ENCODE measurements at regions not wholly inside any gene's neighbourhood (a gene's known extent, or its start where the extent isn't known, plus 50 kb on each side); places are given as distances from the start of the nearest gene placed in this dataset.

- ChIA-PET POLR2A (ENCODE audit: low non-redundant PET) (no interaction called here), CTCF (no interaction called here)
- TF ChIP-seq CTCF (conservative IDR thresholded peaks at IDR 0.05; ENCODE audit: low read depth) = no peak
- no peak overlapping the region for H3K27ac ChIP-seq
- DNase-seq (ENCODE audit: low spot score) = no peak
These were observed 443.6 kb upstream of the HNRNPA3 start for GRCh38 chr2:176769021-176769420.

- ChIA-PET CTCF (no interaction called here), POLR2A (ENCODE audit: low non-redundant PET) (no interaction called here)
- H3K27ac ChIP-seq = no peak overlapping the region
- DNase-seq (ENCODE audit: low spot score) = no peak
- no peak for TF ChIP-seq CTCF (conservative IDR thresholded peaks at IDR 0.05; ENCODE audit: low read depth)
These were observed 442.9 kb upstream of the HNRNPA3 start for GRCh38 chr2:176769499-176770370.

GRCh38 chr2:176772816-176773215 lies 439.8 kb upstream of the HNRNPA3 start:
- no peak for DNase-seq (ENCODE audit: low spot score)
- no peak for TF ChIP-seq CTCF (conservative IDR thresholded peaks at IDR 0.05; ENCODE audit: low read depth)
- ChIA-PET CTCF (no interaction called here), POLR2A (ENCODE audit: low non-redundant PET) (no interaction called here)
- H3K27ac ChIP-seq = no peak overlapping the region

- no peak for TF ChIP-seq CTCF (conservative IDR thresholded peaks at IDR 0.05; ENCODE audit: low read depth)
- H3K27ac ChIP-seq = no peak overlapping the region
- no peak for DNase-seq (ENCODE audit: low spot score)
- ChIA-PET CTCF (no interaction called here), POLR2A (ENCODE audit: low non-redundant PET) (no interaction called here)
These were observed 437.7 kb upstream of the HNRNPA3 start for GRCh38 chr2:176774766-176775451.

- ChIA-PET POLR2A (ENCODE audit: low non-redundant PET) (no interaction called here), CTCF (no interaction called here)
- no peak overlapping the region for H3K27ac ChIP-seq
- TF ChIP-seq CTCF (conservative IDR thresholded peaks at IDR 0.05; ENCODE audit: low read depth) = no peak
- no peak for DNase-seq (ENCODE audit: low spot score)
These were observed 435.3 kb upstream of the HNRNPA3 start for GRCh38 chr2:176777262-176777661.

GRCh38 chr2:176779917-176780316 lies 432.7 kb upstream of the HNRNPA3 start:
- no peak overlapping the region for H3K27ac ChIP-seq
- TF ChIP-seq CTCF (conservative IDR thresholded peaks at IDR 0.05; ENCODE audit: low read depth) = no peak
- DNase-seq (ENCODE audit: low spot score) = no peak
- POLR2A ChIA-PET (ENCODE audit: low non-redundant PET) = no interaction called here
- CTCF ChIA-PET = no interaction called here

Measured in RWPE1 (cell line).